NCI-H345 treated with DMSO at 0.1 percent for 48 hours (cell line): ENCODE measurements at regions not wholly inside any gene's neighbourhood (a gene's known extent, or its start where the extent isn't known, plus 50 kb on each side); places are given as distances from the start of the nearest gene placed in this dataset.
"Not testable (repeated sequence)": the region's sequence is repeated elsewhere in the genome, so short reads cannot be mapped to it uniquely, and the experiment has no call there.

Source experiments
- DNase-seq: peaks from one replicate; lab custom pipeline; 2025; ENCODE audit not compliant: unreplicated experiment; lab: John Stamatoyannopoulos, UW

- DNase-seq, result no peak
These were observed 486.4 kb downstream of the PLPP3 start for GRCh38 chr1:56092684-56093570.

- DNase-seq, result not testable (repeated sequence)
These were observed 489.5 kb downstream of the PLPP3 start for GRCh38 chr1:56089826-56090225.

GRCh38 chr1:56084246-56084645, 495.1 kb downstream of the PLPP3 start:
- no peak for DNase-seq

DNA sequence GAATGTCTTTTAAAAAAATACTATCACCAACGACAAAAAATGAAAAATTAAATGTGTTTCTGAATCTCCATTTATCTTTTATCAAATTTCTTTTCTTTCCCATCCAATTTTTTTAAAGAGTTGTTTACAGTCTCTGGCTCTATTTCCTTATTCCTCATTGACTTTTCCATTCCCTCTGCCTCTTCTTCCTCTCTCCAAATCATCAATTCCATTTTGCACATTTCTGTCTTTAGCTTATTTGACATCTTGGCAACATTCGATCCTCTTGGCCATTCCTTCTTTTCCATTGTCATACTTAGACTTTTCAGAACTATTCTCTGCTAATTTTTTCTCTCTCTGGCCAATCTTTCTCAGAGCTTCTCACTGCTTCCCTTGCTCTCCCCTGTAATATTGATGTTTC, 497.6 kb downstream of the PLPP3 start:
- DNase-seq, result no peak

DNA sequence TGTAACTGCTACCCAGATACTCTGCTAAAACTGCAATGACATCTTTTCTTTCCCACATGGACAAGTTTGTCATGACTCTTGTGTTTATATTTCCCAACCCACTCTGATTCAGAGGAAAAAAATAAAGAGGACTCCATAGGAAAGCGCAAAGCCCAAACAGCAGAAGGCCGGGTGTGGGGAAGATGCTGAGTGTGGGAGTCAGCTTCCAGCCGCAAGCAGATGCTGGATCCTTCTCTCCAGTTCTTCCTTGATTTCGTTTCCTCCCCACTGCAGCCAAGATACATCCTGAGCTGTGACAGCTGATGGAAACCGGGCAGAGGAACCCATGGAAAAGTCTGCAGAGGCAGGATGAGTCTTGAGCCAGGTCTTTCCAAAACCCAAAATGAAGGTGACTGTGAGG, 498.2 kb downstream of the PLPP3 start:
- DNase-seq, result no peak

DNA sequence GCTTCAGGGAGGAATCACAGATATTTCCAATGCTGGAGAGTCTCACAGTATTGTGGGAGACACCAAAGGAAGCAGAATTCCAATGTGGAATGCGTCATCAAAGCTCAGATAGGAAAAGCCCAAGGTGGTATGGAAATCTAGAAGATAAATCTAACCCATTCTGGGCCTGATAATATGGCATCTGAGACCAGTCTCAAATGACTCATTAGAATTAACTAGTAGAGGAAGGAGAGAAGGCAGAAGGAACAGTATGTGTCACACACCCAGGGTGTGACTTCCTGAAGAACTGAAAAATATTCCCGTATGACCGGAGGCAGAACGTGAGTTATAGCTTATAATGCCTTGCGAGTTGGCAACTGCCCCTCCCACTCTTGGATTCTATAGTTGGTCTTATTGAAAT, 499.2 kb downstream of the PLPP3 start:
- no peak for DNase-seq

- DNase-seq, result no peak
These were observed 500.0 kb downstream of the PLPP3 start for GRCh38 chr1:56079391-56079790.

DNA sequence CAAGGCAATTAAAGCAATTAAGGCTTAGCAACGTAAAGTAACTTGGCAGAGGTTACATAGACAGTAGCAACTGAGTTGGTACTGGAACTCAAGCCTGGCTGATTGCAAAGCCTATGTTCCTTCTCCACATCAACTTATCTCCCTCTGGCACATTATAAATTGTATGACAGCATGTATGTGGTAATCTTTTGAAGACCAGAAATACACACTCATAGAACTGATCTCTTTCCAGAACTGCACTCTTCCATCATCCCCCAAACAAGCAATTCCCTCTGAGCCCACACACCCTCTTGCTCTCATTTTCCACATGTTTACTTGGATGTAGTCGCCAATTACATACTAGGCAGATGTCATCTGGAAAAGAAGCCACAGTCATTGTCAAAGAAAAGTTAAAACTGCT, 502.2 kb downstream of the PLPP3 start:
- DNase-seq, result no peak

DNA sequence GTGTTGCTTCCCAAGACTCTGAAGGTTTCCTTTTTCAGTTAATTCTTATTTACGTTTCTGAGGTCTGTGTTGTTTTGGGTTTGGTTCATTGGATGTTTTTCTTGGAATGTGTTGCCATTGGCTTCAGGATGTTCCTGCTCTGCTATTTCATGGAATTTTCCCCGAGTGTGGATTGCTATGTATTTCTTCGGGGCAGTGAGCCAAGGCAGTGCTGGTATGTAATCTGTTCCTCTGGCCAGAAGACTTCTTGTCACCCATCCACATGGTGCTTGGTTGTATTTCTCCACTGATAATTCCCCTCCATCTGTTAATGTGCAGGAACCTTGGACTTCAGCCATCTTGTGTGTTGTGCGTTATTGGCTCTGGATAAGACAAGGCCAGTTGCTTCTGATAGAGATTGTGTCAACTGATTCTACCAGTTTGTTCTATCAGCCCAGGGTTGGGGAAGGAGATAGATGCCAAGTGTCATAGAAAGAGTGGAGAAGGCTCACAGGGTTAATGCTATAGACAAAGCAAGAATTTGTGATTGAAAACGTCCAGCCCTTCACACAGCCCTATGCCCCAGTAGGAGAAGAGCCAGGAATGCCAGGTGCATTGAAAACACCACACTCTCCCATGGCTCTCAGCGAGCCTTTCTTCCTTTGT, 505.2 kb downstream of the PLPP3 start:
- DNase-seq, result no peak

GRCh38 chr1:56073614-56074006, 505.8 kb downstream of the PLPP3 start:
- DNase-seq, result no peak

DNA sequence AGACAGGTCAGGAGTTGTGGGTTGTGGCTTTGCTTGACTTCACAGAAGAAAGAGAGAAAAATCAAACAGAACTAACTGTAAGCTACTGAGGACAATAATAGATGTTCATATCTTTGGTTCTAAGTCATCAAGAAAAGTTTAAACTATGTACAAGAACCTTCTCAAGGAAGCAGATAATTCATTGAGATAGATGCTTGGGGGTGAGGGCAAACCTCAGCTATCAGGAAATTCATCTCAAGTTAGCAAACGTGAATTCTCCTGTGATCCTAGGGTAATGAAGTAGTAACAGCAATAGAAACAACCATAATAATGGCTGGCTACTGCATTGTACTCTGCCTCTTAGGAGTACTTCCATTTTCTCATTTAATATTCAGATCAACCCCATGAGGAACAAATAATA, 506.2 kb downstream of the PLPP3 start:
- no peak for DNase-seq

DNA sequence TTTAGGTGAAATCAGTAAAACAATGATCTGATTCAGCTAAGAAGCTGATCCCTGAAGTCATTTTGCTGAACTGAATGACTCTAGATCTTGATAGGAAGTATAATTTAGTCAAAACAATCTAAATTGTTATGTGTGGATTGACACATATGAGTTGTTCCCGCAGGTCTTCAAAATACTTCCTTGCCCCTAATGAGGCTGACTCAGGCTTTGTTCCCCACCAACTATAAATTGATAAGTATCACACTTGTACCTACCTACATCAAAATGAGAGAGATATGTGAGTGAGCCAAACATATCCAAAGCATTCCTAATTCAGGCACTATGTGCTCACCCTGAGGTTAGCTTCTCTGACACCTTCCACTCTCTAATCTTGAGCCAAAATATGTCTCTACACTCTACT, 507.1 kb downstream of the PLPP3 start:
- DNase-seq, result no peak

DNA sequence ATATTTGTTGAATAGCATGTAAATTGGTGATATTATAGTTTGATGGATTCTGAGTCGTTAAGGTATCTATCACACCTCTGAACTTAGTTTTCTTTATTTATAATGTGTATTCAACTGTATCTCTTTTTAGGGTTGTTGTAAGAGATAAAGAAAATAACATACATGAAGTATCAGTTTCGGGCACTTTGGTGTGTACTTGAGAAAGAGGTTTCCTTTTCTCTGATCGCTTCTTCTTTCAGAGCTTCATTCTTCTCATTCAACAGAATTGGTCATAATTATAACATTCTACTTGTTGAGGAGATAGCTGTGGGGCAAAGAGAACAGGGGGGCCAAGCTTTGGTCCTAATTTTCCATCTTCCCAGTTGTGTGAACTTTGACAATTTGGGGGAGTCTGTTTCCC, 508.0 kb downstream of the PLPP3 start:
- DNase-seq, result no peak

- no peak for DNase-seq
These were observed 508.8 kb downstream of the PLPP3 start for GRCh38 chr1:56070601-56071000.

DNA sequence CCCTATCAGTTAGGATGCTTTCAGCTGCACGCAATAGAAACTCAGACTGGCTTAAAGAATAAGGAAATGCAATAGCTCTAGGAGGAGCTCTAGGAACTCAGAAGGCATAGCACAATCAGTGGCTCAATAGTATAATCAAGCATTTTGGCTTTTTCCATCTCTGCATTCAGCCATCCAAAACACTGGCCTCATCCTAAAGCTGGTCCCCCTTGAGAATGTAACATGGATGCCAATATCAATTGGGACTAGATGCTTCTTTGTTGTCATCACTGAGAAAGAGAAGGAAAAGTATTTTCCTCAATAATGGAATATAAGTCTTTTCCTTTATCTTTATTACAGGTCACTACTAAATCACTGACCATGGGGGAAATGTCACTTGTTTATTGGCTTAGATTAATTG, 509.5 kb downstream of the PLPP3 start:
- DNase-seq, result no peak

DNA sequence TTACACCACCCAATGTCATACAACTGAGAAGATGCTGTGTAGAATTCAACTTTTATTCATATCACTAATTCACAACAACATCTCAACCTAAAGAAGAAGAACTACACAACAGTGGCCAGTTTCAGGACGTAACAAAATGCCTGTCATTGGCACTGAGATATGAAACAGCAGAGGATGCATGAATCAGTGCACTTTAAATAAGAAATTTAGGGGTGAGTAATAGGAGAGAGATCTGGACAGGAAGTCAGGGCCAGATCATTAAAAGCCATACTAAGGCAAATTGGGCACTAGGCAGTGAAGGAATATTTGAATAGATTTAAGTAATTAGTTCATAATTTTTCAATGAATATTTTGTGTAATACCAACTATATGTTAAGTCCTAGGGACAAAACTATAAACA, 510.5 kb downstream of the PLPP3 start:
- DNase-seq, result no peak

DNA sequence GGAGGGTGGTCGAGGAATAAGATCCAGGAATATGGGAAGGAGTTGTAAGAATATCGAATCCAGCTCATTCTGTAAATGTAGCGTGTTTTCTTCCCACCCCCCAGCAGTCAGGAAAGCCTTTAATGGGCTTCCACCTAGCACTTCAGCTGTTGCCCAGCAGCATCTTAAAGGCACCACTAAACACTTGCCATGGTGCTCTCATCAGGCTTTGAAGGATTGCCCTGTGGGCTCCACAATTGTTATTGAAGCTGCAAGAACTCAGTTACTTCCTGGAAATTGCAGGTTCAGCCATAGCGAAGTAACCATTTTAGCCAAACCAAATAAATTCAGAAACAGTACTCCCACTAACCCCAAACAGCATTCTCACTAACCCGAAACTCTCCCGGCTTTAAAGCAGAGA, 511.2 kb downstream of the PLPP3 start:
- DNase-seq, result no peak

GRCh38 chr1:56065729-56066128, 513.6 kb downstream of the PLPP3 start:
- DNase-seq, result no peak

- no peak for DNase-seq
These were observed 514.7 kb downstream of the PLPP3 start for GRCh38 chr1:56064705-56065104.

DNA sequence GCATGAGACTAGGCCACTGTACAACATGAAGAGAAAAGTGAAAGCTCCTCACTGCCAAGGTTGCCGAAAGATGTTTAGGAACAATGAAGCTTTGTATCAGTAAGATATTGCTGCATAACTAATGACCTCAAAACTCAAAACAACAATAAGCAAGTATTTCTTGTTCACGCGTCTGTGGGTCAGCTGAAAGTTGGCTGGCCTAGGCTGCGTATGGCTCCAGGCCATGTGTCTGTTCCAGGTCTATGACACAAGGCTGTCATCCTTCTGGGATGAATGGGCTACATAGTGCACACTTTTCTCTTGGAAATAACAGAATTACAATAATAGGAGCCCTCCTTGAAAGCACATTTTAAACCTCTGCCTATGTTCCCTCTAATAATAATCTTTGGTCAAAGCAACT, 515.9 kb downstream of the PLPP3 start:
- no peak for DNase-seq

DNA sequence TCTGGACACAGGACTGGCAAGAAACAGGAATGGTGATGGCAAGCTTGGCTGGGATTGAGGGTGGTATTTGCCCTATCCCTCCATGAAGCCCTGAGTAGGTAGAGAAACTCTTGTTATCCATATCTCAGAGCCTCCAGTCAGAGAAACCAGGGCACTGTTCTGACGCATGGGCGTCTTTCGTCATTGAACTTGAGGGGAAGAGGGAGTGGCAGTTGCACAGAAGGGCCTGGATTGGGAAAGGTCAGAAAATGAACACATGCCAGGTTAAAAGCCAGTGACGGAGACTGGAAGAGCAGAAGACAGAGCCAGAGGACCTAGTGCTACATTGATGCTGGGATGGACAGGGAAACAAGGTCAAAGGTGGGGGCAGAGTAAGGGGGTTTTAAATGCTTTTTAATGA, 516.7 kb downstream of the PLPP3 start:
- DNase-seq, result no peak

DNA sequence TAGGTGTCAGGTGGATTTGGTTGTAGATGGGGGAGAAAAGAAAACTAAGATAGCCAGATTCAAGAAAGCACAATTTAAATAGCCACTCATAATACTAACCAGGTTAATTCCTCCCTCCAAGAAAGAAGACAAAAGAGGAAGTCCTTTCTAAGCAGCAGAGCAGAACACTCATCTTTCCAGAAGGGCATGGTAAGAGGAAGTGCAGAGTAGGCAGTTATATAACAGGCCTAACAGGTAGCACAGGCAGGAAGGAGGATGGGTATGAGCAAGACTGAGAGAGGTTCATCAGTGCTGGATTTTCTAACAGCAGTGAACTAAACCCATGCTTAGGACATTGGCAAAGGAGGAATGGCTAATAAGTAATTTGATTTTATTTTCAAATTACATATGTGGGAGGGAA, 517.5 kb downstream of the PLPP3 start:
- DNase-seq, result no peak

- no peak for DNase-seq
These were observed 518.5 kb downstream of the PLPP3 start for GRCh38 chr1:56060906-56061305.
